HG03571 (cell line): ENCODE measurements at regions not wholly inside any gene's neighbourhood (a gene's known extent, or its start where the extent isn't known, plus 50 kb on each side); places are given as distances from the start of the nearest gene placed in this dataset.

Experiments used
- ATAC-seq: cut with Tn5 transposase; IDR thresholded peaks from one replicate; pipeline ENCODE4 v1.9.1; 2021; ENCODE audit not compliant: unreplicated experiment

- no peak for ATAC-seq
Measured at GRCh38 chr20:11271920-11272594, 598.3 kb upstream of the JAG1 start.

GRCh38 chr20:11274141-11274594, 600.4 kb upstream of the JAG1 start:
- ATAC-seq: no peak

GRCh38 chr20:11275740-11276139, 601.9 kb upstream of the JAG1 start:
- ATAC-seq: no peak

- no peak for ATAC-seq
Measured at GRCh38 chr20:11277170-11277569, 603.4 kb upstream of the JAG1 start.

- no peak for ATAC-seq
Measured at GRCh38 chr20:11277858-11278257, 604.1 kb upstream of the JAG1 start.

GRCh38 chr20:11278461-11278860, 604.7 kb upstream of the JAG1 start:
- no peak for ATAC-seq

- ATAC-seq: no peak
Measured at GRCh38 chr20:11281240-11281639, 607.4 kb upstream of the JAG1 start.

GRCh38 chr20:11281768-11282167, 608.0 kb upstream of the JAG1 start:
- no peak for ATAC-seq

- ATAC-seq: no peak
Measured at GRCh38 chr20:11287126-11287525, 613.3 kb upstream of the JAG1 start.

- no peak for ATAC-seq
Measured at GRCh38 chr20:11296221-11296620, 621.5 kb upstream of the BTBD3 start.

- ATAC-seq: no peak
Measured at GRCh38 chr20:11296951-11297350, 620.7 kb upstream of the BTBD3 start.

DNA sequence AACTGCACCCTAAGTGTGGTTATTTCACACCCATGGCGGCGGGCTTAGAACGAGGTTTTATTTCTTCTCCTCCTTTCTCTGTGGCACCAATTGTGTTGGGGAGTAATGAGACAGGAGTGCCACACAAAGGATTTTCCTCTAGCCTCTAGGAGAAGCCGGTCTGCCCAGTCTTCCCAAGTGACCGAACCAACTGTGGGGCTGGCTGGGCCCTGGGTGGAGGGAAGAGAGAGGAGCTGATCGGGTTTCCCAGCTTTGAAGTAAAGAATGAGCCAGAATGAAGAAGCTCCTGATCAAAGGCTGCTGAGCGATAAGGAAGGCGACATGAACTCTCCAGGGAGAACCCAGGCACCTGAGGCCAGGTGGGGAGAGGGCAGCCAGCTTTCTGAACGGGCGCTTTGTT, 616.0 kb upstream of the BTBD3 start:
- no peak for ATAC-seq

GRCh38 chr20:11302436-11302835, 615.3 kb upstream of the BTBD3 start:
- ATAC-seq: no peak

DNA sequence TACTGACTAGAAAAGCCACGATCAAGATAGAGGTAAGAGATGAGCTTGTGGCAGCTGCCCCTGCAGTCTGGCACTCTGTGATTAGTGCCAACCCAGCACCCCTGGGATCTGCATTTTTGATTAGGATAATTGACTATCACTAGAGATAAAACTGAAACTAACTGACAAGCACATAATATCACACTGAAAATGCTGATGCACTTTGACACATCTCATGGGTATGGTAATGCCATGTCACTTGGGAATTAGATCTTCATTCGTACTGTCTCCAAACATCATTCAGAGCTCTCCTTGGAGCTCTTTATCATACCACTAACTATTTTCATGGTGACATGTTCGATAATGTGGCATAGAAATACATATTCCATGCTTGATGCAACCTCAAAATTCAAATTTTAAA, 612.9 kb upstream of the BTBD3 start:
- ATAC-seq: no peak

DNA sequence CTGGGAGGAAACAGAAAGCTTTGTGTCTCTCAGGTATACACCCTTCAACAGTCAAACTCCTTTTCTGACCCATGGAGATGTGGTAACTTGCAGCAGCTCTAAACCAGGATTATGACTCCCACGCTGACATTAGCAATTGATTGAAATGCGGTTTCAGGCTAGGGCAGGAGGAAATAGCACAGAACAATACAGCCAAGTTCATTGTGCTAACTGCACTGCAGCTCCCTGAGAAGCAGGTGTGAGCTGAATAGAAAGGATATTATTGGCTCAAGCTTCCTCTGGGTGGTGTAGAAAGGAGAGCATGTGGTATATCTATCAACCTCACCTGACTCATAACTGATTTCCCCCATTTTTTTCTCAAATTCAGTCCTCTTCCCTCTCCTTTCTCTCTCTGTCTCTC, 612.3 kb upstream of the BTBD3 start:
- no peak for ATAC-seq

GRCh38 chr20:11311659-11312224, 606.0 kb upstream of the BTBD3 start:
- ATAC-seq: no peak

DNA sequence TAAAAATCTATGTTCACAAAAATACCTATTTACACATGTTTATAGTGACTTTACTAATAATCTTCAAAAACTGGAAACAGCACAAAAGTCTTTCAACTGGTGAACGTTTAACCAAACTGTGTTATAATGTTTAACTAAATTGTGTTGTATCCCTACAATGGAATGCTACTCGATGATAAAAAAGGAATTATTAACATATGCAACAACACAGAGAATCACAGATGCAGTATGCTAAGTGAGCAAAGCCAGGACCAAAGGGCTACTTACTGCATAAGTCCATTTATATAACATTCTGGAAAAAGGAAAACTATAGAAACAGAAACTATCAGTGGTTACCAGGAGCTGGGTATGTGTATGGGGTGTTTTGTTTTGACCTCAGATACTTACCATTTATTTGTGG, 602.2 kb upstream of the BTBD3 start:
- ATAC-seq: no peak

DNA sequence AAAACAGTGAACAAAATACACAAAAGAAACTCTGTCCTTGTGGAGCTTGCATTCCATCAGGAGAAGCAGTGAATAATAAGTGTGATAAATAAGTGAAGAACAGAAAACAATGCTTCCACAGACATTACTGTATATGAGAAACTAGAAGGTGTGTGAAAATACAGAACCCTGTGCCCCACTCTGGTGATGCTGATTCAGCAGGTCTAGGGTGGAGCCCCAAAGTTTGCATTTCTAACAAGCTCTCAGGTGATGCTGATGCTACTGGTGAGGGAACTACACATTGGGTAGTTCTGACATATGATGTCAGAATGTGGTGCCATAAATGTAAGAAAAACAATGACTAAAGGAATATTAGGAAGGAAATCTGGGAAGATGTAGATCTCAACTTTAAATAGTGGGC, 601.4 kb upstream of the BTBD3 start:
- ATAC-seq: no peak

GRCh38 chr20:11320033-11320432, 597.7 kb upstream of the BTBD3 start:
- ATAC-seq: no peak

- ATAC-seq: no peak
Measured at GRCh38 chr20:11323816-11324215, 593.9 kb upstream of the BTBD3 start.

GRCh38 chr20:11324990-11325389, 592.7 kb upstream of the BTBD3 start:
- ATAC-seq: no peak

DNA sequence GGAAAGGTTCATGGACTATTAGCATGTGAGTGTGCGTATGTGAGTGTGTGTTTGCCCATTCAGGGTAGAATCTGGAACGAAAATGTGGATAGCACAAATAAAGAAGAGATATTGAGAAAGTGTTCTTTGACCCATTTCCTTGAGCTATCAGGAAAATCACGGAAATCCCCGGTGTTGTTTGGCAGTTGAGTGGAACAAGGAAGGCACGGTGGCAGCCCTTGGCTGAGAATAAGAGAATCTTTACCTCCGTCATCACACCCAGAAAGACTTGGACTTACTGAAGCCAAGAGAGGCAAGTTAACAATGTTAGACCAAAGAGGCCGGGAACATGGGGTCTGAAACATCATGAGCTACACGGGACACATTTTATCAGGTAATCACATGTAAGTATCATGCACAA, 588.9 kb upstream of the BTBD3 start:
- no peak for ATAC-seq

- ATAC-seq: no peak
Measured at GRCh38 chr20:11329271-11329670, 588.4 kb upstream of the BTBD3 start.
